Ramos (cell line): ENCODE measurements at regions not wholly inside any gene's neighbourhood (a gene's known extent, or its start where the extent isn't known, plus 50 kb on each side); places are given as distances from the start of the nearest gene placed in this dataset.
"Not testable (repeated sequence)": the region's sequence is repeated elsewhere in the genome, so short reads cannot be mapped to it uniquely, and the experiment has no call there.

ENCODE experiments used
- in situ Hi-C: fragments of 300-500 bp; cut with MboI; formaldehyde crosslinking; loops from one replicate; pipeline ENCODE4 v1.14.3; 2022; ENCODE audit warnings: low sequenced_read_pairs; ENCODE audit not compliant: unreplicated experiment

DNA sequence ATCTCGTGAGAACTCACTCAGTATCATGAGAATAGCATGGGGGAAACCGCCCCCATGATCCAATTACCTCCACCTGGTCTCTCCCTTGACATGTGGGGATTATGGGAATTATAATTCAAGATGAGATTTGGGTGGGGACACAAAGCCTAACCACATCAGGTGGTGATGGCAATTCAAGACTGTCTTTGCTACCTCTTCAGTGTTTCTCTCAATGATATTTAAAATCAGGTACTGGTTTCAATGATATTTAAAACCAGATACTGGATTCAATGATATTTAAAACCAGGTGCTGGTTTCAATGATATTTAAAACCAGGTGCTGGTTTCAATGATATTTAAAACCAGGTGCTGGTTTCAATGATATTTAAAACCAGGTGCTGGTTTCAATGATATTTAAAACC, 198.4 kb upstream of the EDNRB start:
- in situ Hi-C loops: not testable (repeated sequence)

DNA sequence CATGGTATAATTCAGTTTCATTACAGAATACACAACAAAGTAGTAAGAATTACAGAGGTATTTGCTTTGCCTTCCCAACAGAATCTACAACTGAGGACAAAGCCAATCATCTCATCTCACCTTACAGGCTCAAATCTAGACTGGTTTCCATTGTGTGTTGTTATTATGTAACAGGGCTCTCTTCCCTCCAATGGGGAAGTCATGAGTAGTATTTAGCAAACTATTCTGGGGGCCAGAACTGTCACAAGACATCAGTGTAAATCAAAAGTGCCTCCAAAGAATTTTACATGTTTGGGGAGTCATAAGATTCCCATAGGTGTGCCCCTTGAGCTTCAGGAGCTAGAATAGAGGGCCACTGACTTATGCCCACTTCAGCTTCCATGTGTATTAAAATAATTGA, 187.0 kb upstream of the EDNRB start:
- in situ Hi-C loops: no loop called here

DNA sequence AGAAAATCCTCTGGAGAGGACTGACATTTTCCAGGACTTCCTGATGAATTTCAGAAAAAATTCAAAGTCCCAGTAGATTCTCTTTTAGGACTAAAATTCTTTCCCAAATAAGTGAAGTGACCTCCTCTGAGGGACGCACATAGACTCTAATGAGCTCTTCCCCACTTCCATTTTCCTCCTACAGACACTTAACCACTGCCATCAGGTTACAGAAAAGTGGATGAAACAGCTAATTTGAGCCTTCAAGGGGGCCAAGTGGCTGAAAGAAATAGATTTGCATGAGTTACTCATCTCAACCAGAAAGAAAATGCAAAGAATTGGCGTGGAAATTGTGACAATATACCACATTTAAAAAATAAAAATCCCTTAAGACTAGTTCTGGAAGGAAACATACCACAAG, 185.3 kb upstream of the EDNRB start:
- in situ Hi-C loops: no loop called here

GRCh38 chr13:78102741-78103140, 184.1 kb upstream of the EDNRB start:
- in situ Hi-C loops: no loop called here

DNA sequence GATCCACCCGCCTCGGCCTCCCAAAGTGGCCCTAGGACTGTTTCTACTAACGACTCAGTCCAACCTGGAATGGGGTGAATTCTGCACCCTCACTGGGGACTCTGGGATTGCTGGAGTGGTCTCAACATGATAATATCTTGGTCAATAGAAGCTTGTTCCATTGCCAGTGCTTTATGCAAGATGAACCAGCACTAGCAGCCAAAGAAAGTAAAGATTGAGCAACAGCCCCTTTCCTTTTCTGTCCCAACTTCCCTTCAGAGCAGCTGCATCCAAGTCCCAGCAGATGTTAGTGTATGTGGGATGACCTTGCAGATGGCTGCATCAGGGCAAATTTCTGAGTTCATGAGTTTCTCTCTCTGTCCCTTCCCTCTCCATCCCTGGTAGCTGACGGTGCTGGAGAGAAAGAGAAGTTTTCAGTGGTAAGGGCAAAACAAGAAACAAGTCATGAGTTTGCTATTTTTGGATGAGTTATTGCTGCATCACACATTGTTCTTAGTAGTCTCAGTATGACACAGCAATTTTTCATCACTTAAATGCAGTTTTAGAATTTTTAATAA, 183.6 kb upstream of the EDNRB start:
- in situ Hi-C loops: no loop called here

DNA sequence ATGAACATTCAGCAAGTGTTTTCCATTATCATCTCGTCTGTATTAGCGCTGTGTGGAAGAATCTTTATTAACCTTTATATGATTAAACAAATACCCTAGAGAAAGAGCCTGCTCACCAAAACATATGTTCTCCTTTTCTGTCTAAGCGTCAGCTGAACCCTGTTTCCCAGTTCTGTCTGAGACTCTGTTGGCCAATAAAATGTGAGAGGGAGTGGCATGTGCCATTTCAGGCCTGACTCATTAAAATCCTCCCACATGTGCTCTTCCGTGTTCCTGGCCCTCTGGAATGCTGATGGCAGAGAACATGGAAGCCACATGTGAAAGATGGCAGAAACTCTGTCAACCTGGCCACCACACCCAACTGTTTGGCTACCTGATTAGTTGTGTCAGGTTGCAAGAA, 181.9 kb upstream of the EDNRB start:
- in situ Hi-C loops: no loop called here

DNA sequence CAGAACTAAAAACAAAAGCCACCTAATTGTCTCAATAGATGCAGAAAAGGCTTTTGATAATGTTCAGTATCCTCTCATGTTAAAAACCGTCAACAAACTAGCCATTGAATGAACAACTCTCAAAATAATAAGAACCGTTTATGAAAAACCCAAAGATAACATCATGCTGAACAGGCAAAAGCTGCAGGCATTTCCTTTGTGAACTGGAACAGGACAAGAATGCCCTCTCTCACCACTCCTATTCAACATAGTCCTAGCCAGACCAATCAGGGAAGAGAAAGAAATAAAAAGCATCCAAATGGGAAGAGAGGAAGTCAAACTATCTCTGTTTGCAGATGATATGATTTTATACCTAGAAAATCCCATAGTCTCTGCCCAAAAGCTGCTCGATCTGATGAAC, 179.6 kb upstream of the EDNRB start:
- in situ Hi-C loops: no loop called here

DNA sequence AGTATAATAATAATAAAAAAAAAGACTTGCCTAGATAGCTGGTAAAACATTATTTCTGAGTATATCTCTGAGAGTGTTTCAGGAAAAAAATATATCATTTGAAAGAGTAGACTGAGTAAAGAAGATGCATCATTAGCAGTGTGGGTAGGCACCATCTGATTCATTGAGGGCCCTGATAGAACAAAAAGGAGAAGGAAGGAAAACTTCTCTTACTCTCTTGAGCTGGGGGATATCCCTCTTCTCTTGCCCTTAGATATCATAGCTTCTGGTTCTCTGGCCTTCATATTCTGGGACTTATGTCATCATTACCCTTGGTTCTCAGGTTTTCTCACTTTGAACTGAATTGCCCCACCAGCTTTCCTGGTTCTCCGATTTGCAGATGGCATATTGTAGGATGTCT, 177.6 kb upstream of the EDNRB start:
- in situ Hi-C loops: no loop called here

- in situ Hi-C loops: no loop called here
These were observed 169.5 kb upstream of the EDNRB start for GRCh38 chr13:78087966-78088678.

DNA sequence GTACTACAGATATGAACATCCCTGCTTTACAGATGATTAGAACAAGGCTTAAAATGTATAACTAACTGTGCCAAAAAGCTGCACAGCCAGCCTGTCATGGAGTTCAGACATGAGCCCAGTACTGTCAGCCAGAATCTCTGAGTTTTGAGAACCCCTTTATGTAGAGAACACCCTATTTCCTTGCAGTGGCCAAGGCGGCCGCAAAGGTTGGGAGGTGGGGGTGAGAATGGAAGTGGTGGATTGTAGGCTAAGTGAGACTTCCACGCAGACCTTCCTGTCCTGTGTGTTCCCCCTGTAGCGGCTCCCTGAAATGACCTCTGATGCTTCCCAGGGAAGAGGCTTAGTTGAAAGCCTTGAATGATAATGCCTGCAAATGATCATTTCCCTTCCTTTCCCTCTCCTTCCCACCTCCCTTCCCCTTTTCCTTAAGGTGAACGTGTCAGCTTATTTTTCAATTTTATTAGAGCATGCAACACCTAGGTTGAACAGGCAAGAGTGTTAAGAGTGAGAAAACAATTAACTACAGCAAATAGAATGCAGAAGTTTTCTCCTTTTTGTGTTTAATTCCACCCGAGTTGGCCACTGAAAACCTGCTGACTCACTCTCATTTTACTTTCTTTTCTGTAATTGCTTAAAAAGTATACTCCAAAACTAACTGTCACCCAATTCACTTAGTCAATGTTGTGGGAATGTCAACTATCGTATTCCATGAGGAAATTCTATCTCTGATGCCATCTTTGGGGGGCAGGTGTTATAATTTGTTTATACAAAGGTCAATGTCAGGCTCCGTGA, 167.0 kb upstream of the EDNRB start:
- in situ Hi-C loops: no loop called here

DNA sequence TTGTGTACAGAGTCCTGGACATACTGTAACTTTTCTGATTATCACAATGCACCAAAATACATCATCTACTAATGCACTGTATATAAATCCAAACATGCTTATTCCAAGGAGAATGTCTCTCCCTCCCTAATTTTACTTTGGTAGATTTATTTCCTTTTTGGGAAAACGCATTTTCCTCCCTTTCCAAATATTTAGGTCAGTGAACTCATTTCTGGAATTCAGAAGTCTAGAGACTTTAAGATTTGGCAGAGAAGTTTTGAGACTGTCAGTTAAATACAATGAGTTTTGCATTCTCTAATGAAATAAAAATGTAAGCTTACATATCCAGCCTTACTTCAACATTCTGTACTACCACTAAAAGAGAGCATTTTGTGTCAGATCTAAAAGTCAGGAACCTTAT, 165.8 kb upstream of the EDNRB start:
- in situ Hi-C loops: no loop called here

DNA sequence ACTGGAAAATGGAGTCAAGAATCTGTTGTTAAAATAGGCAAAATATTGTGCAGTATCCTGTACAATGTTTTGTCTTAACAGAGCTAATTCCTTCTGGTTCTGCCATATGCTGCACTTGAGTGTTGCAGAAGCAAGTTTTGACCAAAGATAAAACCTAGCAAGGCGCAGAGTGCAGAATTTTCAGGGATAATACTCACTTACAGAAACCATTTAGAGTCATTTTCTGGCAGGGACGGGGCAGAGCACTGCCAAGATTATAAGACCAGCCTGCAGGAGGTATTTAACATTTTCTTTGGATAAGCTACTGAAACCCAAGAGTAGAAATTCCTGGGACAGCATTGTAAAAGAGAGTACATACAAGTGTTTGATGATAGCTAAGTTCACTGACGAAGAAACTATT, 159.5 kb upstream of the EDNRB start:
- in situ Hi-C loops: no loop called here

DNA sequence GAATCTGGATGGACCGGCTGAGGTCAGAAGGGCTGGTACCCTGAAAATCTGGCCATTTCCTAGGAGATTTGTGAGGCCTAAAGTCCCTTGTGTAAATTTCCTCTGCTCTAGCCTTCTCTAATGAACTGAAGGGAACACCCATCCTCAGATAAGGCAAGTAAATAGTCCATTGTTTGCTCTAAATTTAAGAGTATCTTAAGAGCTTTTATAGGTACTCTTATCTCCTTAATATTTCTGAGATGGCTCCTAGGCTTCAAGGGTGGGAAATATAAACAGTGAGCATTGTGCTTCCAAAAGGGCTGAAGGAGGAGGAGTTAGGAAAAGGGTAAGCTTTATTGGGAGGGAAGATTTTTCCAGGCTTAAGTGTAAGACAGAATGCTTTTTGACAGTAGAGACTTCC, 148.7 kb upstream of the EDNRB start:
- in situ Hi-C loops: no loop called here

- in situ Hi-C loops: no loop called here
These were observed 146.5 kb upstream of the EDNRB start for GRCh38 chr13:78065141-78065540.

DNA sequence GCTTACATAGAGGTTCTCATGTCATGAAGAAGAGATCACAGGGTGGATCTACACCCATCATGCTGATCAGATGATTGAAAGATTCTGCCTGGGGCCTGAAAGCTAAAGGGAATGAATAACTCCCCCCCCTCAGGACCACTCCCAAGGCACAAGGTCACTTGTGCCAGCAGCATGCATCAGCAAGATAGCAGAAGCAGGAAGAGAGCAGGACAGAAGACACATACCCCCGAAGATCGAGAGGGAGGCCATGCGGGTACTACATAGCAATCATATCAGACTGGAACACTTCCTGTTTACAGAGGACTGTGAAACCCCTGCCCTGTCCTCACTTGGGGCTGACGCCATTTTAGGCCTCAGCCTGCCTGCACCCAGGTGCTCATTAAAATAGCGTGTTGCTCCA, 143.2 kb upstream of the EDNRB start:
- in situ Hi-C loops: no loop called here

DNA sequence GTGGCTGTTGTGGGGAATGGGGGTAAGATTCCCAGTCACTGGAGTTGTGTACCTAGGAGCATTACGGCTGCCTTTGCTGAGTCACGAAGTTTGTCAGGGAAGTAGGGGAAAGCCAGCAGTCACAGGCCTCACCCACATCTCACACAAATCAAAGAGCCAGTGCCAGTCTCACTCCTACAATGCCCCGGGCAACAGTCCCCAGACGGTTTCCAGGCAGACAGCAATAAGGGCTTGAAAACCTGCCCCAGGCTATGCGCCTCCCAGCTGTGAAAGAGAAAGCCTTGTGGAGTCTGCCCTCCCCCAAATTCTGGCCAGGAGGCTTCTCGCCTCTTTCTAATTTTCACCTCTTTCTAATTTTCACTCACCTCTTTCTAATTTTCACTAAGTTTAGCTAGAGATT, 142.3 kb upstream of the EDNRB start:
- in situ Hi-C loops: no loop called here

GRCh38 chr13:78056865-78057264, 138.2 kb upstream of the EDNRB start:
- in situ Hi-C loops: not testable (repeated sequence)

GRCh38 chr13:78054157-78054556, 135.5 kb upstream of the EDNRB start:
- in situ Hi-C loops: no loop called here

DNA sequence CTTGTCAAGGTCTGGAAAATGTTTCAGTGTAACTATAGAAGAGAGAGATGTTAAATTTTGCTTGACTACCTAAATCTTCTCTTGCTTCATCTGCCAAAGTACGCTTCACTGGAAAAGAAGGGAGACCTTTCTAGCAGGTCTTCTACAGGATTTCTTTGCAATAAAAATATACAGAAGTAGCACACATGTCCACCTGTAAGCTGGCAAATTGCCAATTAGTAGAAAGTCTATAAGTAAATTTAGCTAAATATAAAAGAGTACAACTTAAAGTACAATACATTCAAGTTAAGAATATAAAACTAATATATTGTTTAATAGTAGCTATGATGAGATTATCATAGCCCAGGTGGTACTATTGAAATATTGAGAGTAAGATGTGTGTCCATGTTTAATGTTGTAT, 128.5 kb upstream of the EDNRB start:
- in situ Hi-C loops: no loop called here

DNA sequence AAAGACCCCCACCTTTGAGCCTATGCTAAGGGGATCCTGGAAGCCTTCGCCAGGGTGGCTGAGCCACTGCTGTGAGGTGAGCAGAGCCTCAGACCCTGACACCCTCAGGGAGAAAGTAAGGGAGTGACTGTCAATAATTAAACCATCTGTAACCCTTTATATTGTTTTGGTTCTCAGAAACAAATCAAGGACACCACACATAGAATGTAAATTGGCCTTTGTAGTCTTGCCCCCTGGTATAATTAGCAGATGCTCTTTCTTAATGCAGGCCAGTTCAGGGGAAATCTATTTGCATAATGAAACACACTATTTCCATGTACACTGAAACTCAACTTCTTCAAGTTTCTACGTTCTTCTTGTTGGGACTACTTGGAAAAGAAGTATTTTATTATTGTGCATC, 127.7 kb upstream of the EDNRB start:
- in situ Hi-C loops: no loop called here

DNA sequence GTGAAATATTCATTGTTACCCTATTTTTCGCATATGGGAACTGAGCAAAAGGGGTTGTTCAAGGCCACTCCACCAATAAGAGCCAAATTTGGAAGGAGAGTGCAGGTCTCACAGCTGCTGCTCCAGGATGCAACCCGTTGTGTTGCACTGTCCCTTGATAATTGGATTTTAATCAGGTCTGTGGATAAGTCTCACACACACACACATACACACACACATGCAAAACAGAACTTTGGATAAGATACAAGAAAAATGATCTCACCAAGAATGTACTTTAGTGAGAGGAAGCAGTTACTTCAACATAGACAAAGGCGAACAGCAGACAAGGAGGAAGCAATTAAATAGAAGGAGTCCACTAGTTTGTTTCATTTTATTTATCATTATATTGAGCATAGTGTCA, 127.3 kb upstream of the EDNRB start:
- in situ Hi-C loops: no loop called here

DNA sequence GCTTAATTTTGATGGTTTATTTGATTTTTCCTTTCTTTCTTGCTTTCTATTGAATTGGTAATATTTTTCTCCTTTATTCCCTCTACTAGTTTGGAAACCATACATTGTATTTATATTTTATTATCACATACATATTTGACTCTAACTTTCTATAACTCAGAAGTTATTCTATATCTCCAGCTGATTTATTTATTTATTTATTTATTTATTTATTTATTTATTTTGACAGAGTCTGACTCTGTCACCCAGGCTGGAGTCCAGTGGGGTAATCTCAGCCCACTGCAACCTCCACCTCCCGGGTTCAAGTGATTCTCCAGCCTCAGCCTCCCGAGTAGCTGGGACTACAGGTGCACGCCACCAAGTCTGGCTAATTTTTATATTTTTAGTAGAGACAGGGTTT, 122.7 kb upstream of the EDNRB start:
- in situ Hi-C loops: not testable (repeated sequence)
